ENCODE measurements at regions not wholly inside any gene's neighbourhood (a gene's known extent, or its start where the extent isn't known, plus 50 kb on each side); places are given as distances from the start of the nearest gene placed in this dataset.

GRCh38 chr6:106918115-106918514, 56.4 kb downstream of the CD24 start:
- DNase-seq (ENCODE audit: low spot score) = no peak
- no peak for FAIRE-seq

GRCh38 chr6:106916891-106917290, 57.6 kb downstream of the CD24 start:
- DNase-seq (ENCODE audit: low spot score) = no peak
- FAIRE-seq = no peak

- FAIRE-seq (no peak), DNase-seq (ENCODE audit: low spot score) (no peak)
Measured at GRCh38 chr6:106913676-106914280, 60.8 kb downstream of the CD24 start.

GRCh38 chr6:106913111-106913510, 61.4 kb downstream of the CD24 start:
- FAIRE-seq (no peak), DNase-seq (ENCODE audit: low spot score) (no peak)

GRCh38 chr6:106912091-106912490, 62.4 kb downstream of the CD24 start:
- DNase-seq (ENCODE audit: low spot score) = no peak
- FAIRE-seq = no peak

- DNase-seq (ENCODE audit: low spot score) = no peak
- no peak for FAIRE-seq
Measured at GRCh38 chr6:106910999-106911949, 63.3 kb downstream of the CD24 start.

- no peak for FAIRE-seq
- no peak for DNase-seq (ENCODE audit: low spot score)
Measured at GRCh38 chr6:106908386-106908840, 66.1 kb downstream of the CD24 start.

GRCh38 chr6:106907754-106908153, 66.8 kb downstream of the CD24 start:
- FAIRE-seq = no peak

GRCh38 chr6:106906232-106906631, 68.3 kb downstream of the CD24 start:
- FAIRE-seq (no peak), DNase-seq (ENCODE audit: low spot score) (no peak)

More at GRCh38 chr6:106907754-106908153, 66.8 kb downstream of the CD24 start:
- no peak for DNase-seq (ENCODE audit: low spot score)

GRCh38 chr6:106903299-106903698, 71.2 kb downstream of the CD24 start:
- DNase-seq (ENCODE audit: low spot score) (no peak), FAIRE-seq (no peak)

GRCh38 chr6:106901062-106901461, 73.5 kb downstream of the CD24 start:
- DNase-seq (ENCODE audit: low spot score) (no peak), FAIRE-seq (no peak)

GRCh38 chr6:106899697-106900096, 74.8 kb downstream of the CD24 start:
- DNase-seq (ENCODE audit: low spot score) (no peak), FAIRE-seq (no peak)

GRCh38 chr6:106897580-106897979, 76.9 kb downstream of the CD24 start:
- DNase-seq (ENCODE audit: low spot score) = no peak
- no peak for FAIRE-seq

- FAIRE-seq = no peak
- DNase-seq (ENCODE audit: low spot score) = no peak
Measured at GRCh38 chr6:106895703-106896040, 78.9 kb downstream of the CD24 start.

- FAIRE-seq = no peak
- peak; percentile 17 for DNase-seq (ENCODE audit: low spot score)
Measured at GRCh38 chr6:106894978-106895702, 79.4 kb downstream of the CD24 start.

- FAIRE-seq = no peak
- no peak for DNase-seq (ENCODE audit: low spot score)
Measured at GRCh38 chr6:106892186-106892585, 82.3 kb downstream of the CD24 start.

- DNase-seq (ENCODE audit: low spot score) (no peak), FAIRE-seq (no peak)
Measured at GRCh38 chr6:106890447-106890846, 84.1 kb downstream of the CD24 start.

- FAIRE-seq = no peak
Measured at GRCh38 chr6:106889692-106890091, 84.8 kb downstream of the CD24 start.

GRCh38 chr6:106886922-106887797, 87.4 kb downstream of the CD24 start:
- FAIRE-seq = no peak
- DNase-seq (ENCODE audit: low spot score) = no peak

More at GRCh38 chr6:106889692-106890091, 84.8 kb downstream of the CD24 start:
- no peak for DNase-seq (ENCODE audit: low spot score)

GRCh38 chr6:106886081-106886843, 88.3 kb downstream of the CD24 start:
- FAIRE-seq (no peak), DNase-seq (ENCODE audit: low spot score) (no peak)
